Islet precursor cell (in vitro differentiated cells): ENCODE measurements at regions not wholly inside any gene's neighbourhood (a gene's known extent, or its start where the extent isn't known, plus 50 kb on each side); places are given as distances from the start of the nearest gene placed in this dataset.
"Not testable (repeated sequence)": the region's sequence is repeated elsewhere in the genome, so short reads cannot be mapped to it uniquely, and the experiment has no call there.

Experiments
- DNase-seq: peaks from one replicate; pipeline ENCODE4 v3.0.0-alpha.2; 2018

GRCh38 chr15:59894835-59895234, 109.3 kb upstream of the FOXB1 start:
- no peak for DNase-seq

- DNase-seq, result no peak
Observed at GRCh38 chr15:59892985-59893384, 111.1 kb upstream of the FOXB1 start.

- DNase-seq, result not testable (repeated sequence)
Observed at GRCh38 chr15:59887870-59888269, 116.2 kb upstream of the FOXB1 start.

GRCh38 chr15:59887211-59887610, 116.9 kb upstream of the FOXB1 start:
- no peak for DNase-seq

GRCh38 chr15:59886441-59886840, 117.7 kb upstream of the FOXB1 start:
- no peak for DNase-seq

GRCh38 chr15:59885832-59886231, 118.3 kb upstream of the FOXB1 start:
- no peak for DNase-seq

GRCh38 chr15:59879506-59880265, 124.4 kb upstream of the FOXB1 start:
- DNase-seq, result no peak

GRCh38 chr15:59876140-59876539, 128.0 kb upstream of the FOXB1 start:
- no peak for DNase-seq

- no peak for DNase-seq
Observed at GRCh38 chr15:59873644-59874272, 130.4 kb upstream of the FOXB1 start.

GRCh38 chr15:59867086-59867855, 136.8 kb upstream of the FOXB1 start:
- no peak for DNase-seq

GRCh38 chr15:59866642-59867041, 137.5 kb upstream of the FOXB1 start:
- no peak for DNase-seq

- DNase-seq, result no peak
Observed at GRCh38 chr15:59862191-59863155, 141.6 kb upstream of the FOXB1 start.

- no peak for DNase-seq
Observed at GRCh38 chr15:59847968-59848367, 156.1 kb upstream of the FOXB1 start.

- DNase-seq, result no peak
Observed at GRCh38 chr15:59845942-59846499, 156.9 kb upstream of the BNIP2 start.

- no peak for DNase-seq
Observed at GRCh38 chr15:59843609-59844008, 154.5 kb upstream of the BNIP2 start.

- DNase-seq, result no peak
Observed at GRCh38 chr15:59841036-59841435, 151.9 kb upstream of the BNIP2 start.

GRCh38 chr15:59839906-59840305, 150.8 kb upstream of the BNIP2 start:
- DNase-seq, result no peak

- no peak for DNase-seq
Observed at GRCh38 chr15:59838900-59839299, 149.8 kb upstream of the BNIP2 start.

GRCh38 chr15:59835776-59836175, 146.7 kb upstream of the BNIP2 start:
- DNase-seq, result no peak

- DNase-seq, result no peak
Observed at GRCh38 chr15:59834528-59834927, 145.4 kb upstream of the BNIP2 start.

- no peak for DNase-seq
Observed at GRCh38 chr15:59833366-59833765, 144.2 kb upstream of the BNIP2 start.

GRCh38 chr15:59830873-59831272, 141.8 kb upstream of the BNIP2 start:
- DNase-seq, result no peak
